CD4-positive, alpha-beta T cell treated with Interleukin-21 for 1 hour (primary cell): ENCODE measurements at regions not wholly inside any gene's neighbourhood (a gene's known extent, or its start where the extent isn't known, plus 50 kb on each side); places are given as distances from the start of the nearest gene placed in this dataset.
"Not testable (repeated sequence)": the region's sequence is repeated elsewhere in the genome, so short reads cannot be mapped to it uniquely, and the experiment has no call there.

ENCODE experiments used
- DNase-seq: peaks from one replicate; pipeline ENCODE4 v3.0.0-alpha.2; 2020

DNA sequence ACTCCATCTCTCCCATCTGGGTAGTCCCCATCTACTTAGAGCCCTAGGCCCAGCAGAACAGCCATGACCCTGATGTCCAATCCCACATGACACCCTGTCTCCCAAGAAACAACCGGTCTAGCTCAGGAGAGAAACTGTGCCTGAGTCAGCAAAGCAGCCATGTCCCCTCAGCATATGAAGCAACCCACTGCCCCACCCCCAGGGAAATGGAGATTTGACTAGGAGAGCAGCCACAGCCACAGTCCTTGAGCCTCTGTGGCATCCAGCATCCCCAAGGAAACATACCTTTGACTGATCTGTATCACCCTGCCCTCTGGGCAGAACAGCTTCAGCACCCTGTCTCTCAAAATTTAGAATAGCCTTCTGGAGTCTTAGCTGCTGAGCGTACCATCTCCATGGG lies 641.9 kb upstream of the FBXO33 start:
- no peak for DNase-seq

DNA sequence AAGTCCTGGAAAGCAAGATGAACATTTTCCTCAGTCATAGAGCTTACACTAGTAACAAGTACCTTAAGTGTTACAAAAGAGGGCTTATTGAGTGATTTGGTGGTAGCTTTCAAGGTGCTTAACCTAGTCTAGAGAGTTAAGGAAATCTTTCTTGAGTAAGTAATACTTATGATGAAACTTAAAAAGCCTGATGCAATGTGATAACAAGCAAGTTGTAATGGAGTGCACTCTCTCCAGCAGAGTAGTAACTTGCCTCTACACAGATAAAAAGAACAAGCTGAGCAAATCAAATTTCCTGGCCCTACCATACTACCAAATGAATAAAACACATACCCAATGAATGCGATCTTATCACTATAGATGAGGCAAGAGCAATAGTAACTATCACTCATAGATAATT lies 639.9 kb upstream of the FBXO33 start:
- DNase-seq: no peak

DNA sequence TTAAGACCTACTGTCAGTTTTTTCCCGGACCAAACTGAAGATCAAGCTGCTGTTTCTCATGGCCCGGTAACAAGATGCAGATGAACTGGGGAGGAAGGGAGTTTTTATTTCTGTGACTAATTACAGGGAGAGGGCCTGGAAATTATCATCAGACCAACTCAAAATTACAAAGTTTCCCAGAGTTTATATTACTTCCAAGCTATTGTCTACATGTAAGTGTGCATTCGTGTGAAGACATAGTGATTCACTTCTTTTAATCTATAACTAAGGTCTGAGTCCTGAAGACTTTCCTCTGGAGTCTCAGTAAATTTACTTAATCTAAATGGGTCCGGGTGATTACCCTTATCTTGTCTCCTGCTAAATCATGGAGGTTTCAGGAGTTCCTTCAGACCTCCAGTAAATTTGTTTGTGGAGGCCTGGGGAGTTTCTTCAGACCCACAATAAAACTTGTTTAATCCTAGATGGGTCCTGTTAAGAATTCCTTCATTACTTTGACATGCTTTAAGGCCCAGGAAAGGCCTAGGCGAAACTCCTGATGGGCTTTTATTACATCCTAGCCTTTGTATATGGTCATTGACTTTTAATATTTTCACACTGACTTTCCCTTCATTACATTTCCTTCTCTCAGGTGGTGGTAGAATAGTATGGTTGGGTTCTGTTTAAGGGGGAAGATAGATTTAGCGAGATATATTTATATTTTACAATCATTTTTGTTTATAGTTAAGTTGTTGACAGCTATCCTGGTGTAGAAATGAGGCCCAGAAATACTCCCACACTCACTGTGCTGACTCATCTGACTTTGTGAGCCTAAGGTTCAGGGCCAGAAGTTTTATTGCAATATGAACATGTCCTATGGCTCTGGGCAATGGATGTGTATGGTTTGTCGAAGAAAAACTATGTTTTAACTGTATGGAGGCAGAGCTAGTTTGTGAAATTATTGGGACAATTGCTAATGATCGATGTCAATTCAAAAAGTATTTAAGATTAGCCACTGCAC lies 627.0 kb upstream of the FBXO33 start:
- no peak for DNase-seq

DNA sequence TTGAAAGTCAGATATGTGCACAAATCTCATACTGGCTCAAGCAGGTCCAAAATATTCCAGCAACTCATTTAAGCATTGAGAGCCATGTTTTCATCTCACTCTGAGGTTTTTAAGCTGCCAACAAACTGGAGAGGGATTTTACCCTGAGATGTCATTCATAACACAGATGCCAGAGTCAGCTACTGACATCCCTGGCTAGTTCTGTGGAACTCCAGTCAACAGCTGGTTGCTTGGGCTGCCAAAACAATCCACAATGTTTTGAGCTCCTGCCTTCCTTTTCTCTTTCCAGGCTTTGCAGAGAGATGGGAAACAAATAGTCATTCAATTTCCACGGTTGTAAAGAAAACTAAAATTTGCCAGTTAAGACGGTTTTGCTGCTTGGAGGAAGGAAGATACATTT lies 621.2 kb upstream of the FBXO33 start:
- DNase-seq: no peak

DNA sequence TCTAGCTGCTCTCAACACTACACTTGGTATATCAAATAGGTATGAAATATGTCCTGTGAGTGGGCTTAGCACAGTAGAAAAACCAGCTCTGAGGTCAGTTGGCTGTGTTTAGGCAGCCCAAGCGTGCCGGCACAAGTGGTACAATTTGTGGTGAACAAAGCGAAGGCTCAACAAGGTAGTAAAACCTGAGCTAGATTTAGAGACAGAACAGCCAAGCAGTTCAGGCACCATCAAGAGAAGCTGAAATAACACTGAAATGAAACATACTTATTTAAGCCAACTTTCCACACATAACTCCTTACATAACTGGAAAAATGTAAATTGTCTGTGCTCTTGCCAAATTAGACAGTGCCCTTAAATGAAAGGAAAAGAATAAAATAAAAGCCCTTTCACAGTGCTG lies 596.8 kb upstream of the FBXO33 start:
- DNase-seq: no peak

- DNase-seq: no peak
Observed at GRCh38 chr14:40025101-40025500, 592.9 kb upstream of the FBXO33 start.

- DNase-seq: no peak
Observed at GRCh38 chr14:40010961-40011360, 578.7 kb upstream of the FBXO33 start.

- DNase-seq: no peak
Observed at GRCh38 chr14:40009771-40010170, 577.5 kb upstream of the FBXO33 start.

- DNase-seq: not testable (repeated sequence)
Observed at GRCh38 chr14:40008345-40008744, 576.1 kb upstream of the FBXO33 start.

DNA sequence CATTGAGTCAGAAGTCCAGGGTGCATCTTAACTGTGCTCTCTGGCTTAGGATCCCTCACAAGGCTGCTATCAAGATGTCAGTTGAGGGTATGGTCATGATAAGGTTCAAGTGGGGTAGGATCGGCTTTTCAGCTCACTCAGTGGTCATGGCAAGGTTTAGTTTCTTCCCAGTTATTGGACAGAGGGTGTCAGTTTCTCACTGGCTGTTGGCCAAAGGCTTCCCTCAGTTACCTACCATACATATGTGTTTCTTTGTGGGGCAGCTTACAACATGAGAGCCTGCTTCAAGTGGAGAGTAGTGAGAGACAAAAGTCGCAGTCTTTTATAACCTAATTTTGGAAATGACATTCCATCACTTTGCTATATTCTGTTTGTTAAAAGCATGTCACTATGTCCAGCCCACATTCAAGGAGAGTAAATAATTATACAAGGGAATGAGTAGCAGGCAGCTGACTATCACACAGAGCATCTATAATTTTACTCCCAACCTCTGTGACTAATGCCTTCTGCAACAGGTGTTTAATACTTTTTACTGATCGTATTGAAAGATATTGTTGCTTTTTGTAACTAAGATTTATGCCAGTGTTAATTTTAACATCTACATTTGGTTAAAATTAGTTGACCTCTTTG lies 572.8 kb upstream of the FBXO33 start:
- no peak for DNase-seq

DNA sequence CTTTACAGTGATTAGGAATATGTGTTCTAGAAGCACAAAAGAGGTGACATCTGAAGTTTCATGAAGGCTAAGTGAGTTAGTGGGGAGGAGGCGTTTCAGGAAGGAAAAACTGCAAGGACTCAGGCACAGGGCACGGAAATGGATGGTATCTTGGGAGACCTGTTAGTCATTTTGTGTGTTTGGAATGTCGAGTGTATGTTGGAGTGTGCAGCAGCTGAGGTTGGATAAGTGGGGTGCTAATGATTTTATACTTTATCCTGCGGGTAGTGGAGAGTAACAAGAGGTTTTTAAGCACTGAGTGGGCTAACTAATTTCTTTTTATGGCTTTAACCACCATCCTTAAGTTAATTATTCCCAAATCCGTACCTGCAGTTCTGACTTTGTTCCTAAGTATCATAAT lies 571.5 kb upstream of the FBXO33 start:
- no peak for DNase-seq

DNA sequence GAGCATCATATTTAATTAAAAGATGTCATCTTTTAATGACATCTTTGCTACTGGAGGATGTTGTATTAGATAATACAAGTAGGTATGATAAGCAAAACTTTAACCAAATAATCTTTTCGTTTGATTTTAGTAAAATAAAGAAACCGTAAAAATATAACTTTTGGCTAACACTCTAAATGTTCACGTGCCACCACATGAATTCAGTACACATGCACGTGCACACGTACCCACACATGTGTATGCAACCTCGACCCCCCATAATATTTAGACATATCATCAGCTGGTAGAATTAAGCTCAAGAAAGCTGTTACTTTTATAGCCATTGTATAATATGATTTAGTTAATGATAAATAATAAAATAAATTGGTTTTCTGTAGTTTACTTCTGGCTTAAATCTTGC lies 566.6 kb upstream of the FBXO33 start:
- no peak for DNase-seq

DNA sequence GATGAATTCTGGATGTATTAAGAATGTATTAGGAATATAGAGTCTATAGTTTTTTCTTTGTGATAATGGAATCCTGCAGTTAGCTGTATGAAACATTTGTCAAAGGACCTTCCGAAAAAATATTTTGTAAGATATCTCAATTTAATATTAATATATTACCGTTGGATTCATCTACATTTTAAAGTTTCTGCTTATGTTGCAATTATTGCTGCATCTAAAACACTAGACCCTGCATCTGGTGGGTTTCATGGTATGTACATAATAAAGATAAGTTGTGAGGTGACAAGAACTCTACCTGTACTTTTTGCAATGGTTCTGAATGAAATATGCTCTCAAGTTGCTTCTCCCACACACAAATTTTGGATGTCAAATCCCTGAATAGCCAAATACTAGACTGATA lies 565.9 kb upstream of the FBXO33 start:
- no peak for DNase-seq

DNA sequence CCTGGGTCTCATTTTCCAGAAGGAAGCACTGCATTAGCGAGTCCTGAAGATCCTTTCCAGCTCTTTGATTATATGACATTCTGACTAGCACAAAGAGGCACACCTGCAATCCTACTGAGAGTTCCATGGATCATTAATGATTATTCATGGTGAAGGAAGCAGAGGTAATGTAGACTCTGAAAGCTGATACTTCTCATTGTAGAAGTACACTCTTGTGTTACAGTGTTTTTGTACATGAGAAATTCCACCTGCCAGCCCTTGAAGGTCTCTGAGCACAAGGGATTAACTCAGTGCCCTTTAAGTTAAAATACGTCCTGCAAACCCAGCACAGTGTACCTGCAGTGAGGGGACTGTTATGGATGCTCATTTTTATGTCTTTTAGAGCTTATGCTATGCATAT lies 558.8 kb upstream of the FBXO33 start:
- DNase-seq: no peak

DNA sequence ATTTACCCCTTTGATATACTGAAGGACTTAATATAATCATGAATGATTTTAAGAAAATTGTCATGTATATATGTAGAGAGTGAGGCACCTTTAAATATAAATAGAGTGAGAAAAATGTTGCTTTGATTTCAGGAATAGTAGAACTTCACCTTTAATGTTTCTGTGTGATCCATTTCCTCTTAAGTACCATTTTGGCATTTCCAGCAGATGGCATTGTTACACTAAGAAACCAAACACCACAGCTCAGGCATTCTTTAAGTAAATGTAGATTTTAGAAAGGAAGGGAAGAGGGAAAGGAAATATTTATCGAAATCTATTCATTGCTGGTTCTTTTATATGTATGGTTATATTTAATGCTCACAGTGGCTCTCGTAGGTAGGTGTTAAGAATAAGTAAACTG lies 556.7 kb upstream of the FBXO33 start:
- no peak for DNase-seq

- no peak for DNase-seq
Observed at GRCh38 chr14:39984323-39984722, 552.1 kb upstream of the FBXO33 start.

GRCh38 chr14:39977198-39977597 lies 545.0 kb upstream of the FBXO33 start:
- no peak for DNase-seq

DNA sequence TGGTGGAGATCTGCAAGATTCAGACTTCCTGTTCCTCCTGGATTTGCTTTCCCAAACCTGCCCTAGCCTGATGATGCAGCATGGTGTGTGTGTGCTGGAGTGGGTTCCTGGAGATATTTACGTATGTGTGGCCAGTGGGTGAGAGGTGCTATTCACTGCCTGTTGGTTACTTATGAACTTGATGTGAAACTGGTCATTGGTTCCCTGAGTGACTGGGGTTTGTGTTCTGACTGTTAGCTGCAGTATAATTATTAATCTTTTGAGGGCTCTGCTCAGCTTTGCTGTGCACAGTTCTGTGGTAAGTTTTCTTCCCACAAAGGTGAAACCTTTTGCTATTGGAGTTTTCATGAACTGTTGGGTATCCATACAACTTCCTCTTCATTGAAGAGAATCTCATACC lies 541.8 kb upstream of the FBXO33 start:
- no peak for DNase-seq

DNA sequence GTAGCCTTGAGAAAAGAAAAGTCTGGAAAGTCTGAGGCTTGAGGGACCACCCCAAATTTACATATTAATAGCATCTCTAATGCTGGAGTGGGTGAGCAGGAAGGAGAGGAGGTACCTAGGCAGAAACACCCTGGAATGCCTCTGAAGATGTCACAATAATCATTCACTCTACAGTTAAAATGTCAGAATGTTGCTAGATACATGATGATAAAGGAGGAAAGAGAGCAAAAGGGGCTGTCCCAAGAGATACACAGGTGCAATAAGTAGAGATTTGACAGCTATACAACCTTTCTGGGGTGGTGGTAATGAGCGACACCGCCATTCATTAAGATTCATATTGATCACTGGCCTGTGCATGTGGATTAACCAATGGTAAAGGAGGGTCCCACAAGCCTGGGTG lies 540.5 kb upstream of the FBXO33 start:
- no peak for DNase-seq

GRCh38 chr14:39967885-39968284 lies 535.7 kb upstream of the FBXO33 start:
- no peak for DNase-seq

GRCh38 chr14:39957987-39958386 lies 525.8 kb upstream of the FBXO33 start:
- no peak for DNase-seq

DNA sequence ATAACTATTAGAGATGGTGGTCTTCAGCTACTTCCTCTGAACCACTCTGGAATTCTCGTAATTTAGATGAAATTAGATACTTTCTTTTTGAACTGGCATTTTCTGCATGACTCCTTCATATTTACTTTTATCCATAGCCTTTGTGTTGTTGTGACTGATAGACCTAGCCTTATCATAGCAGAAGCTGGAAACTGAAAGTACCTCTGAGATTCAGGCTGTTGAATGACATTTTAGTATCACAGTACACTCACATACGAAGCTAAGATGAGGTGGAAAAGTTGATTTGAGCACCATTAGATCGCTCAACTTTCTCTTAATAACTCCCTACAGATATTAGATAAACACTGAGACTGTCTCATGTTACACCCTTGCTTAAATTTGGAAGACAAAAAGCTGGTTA lies 525.1 kb upstream of the FBXO33 start:
- no peak for DNase-seq

- DNase-seq: no peak
Observed at GRCh38 chr14:39956372-39956771, 524.1 kb upstream of the FBXO33 start.

GRCh38 chr14:39948235-39948634 lies 516.0 kb upstream of the FBXO33 start:
- no peak for DNase-seq

DNA sequence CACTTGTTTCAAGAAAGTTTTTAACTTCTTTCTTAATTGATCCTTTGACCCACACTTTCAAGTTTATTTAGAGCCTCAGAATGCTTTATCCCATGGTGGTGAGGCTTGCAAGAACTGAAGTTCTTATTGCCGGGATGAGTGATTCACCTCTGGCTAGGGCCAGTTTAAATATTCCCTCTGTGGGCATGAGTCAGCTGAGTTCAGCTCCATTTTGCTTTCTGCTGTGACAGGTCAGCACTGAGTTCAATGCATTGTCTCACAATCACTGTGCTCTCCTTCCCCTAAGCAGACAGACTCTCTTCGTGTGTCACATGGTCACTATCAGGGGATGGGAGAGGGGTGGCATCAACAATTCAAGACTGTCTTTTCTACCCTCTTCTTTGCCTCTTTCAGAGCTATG lies 514.6 kb upstream of the FBXO33 start:
- DNase-seq: no peak
